Stimulated activated CD4-positive, alpha-beta T cell treated with anti-CD3 and anti-CD28 coated beads, Interleukin-1b, Interleukin-23, amount 100 ng/mL, for 1 hour (primary cell): ENCODE measurements at regions not wholly inside any gene's neighbourhood (a gene's known extent, or its start where the extent isn't known, plus 50 kb on each side); places are given as distances from the start of the nearest gene placed in this dataset.

Experiments
- DNase-seq, 2 donors: peaks; one replicate each; pipeline ENCODE4 v3.0.0-alpha.2; 2020; ENCODE audit warnings: low read depth in 2 of 2

GRCh38 chr7:32346253-32346652, 143.9 kb downstream of the LSM5 start:
- DNase-seq: no peak

- no peak for DNase-seq
These were observed 153.5 kb downstream of the LSM5 start for GRCh38 chr7:32336726-32337125.

- DNase-seq: no peak
These were observed 155.1 kb downstream of the LSM5 start for GRCh38 chr7:32335107-32335506.

GRCh38 chr7:32330602-32331001, 159.6 kb downstream of the LSM5 start:
- DNase-seq: no peak

- DNase-seq: no peak
These were observed 164.1 kb downstream of the LSM5 start for GRCh38 chr7:32326078-32326477.

- DNase-seq: no peak
These were observed 166.5 kb downstream of the LSM5 start for GRCh38 chr7:32323712-32324111.

- no peak for DNase-seq
These were observed 171.2 kb downstream of the LSM5 start for GRCh38 chr7:32319012-32319382.

- DNase-seq: no peak
These were observed 171.7 kb downstream of the LSM5 start for GRCh38 chr7:32318300-32319011.

GRCh38 chr7:32316839-32317238, 173.3 kb downstream of the LSM5 start:
- no peak for DNase-seq

GRCh38 chr7:32314761-32315160, 175.4 kb downstream of the LSM5 start:
- no peak for DNase-seq

GRCh38 chr7:32301427-32301826, 188.8 kb downstream of the LSM5 start:
- no peak for DNase-seq

GRCh38 chr7:32299133-32299702, 191.0 kb downstream of the LSM5 start:
- no peak for DNase-seq

- DNase-seq: no peak
These were observed 191.6 kb downstream of the LSM5 start for GRCh38 chr7:32298408-32299132.

- DNase-seq: no peak
These were observed 196.3 kb downstream of the LSM5 start for GRCh38 chr7:32293833-32294232.

- no peak for DNase-seq
These were observed 200.3 kb downstream of the LSM5 start for GRCh38 chr7:32289651-32290414.

GRCh38 chr7:32285698-32286097, 204.5 kb downstream of the LSM5 start:
- no peak for DNase-seq

- DNase-seq: no peak
These were observed 206.6 kb downstream of the LSM5 start for GRCh38 chr7:32283546-32283945.

GRCh38 chr7:32279500-32279899, 209.3 kb upstream of the PDE1C start:
- no peak for DNase-seq

- DNase-seq: no peak
These were observed 205.2 kb upstream of the PDE1C start for GRCh38 chr7:32275216-32276009.

- no peak for DNase-seq
These were observed 203.1 kb upstream of the PDE1C start for GRCh38 chr7:32273297-32273696.

GRCh38 chr7:32266932-32267475, 196.8 kb upstream of the PDE1C start:
- no peak for DNase-seq
